Activated T-cell treated with anti-CD3 and anti-CD28 coated beads for 1 hour (primary cell): ENCODE measurements at regions not wholly inside any gene's neighbourhood (a gene's known extent, or its start where the extent isn't known, plus 50 kb on each side); places are given as distances from the start of the nearest gene placed in this dataset.

ENCODE experiments used
- DNase-seq: peaks from one replicate; pipeline ENCODE4 v3.0.0-alpha.2; 2020; ENCODE audit warnings: low read depth

GRCh38 chr9:89655990-89656657 lies 51.3 kb downstream of the GADD45G start:
- no peak for DNase-seq

- DNase-seq: no peak
These were observed 52.5 kb downstream of the GADD45G start for GRCh38 chr9:89657295-89657694.

- no peak for DNase-seq
These were observed 53.0 kb downstream of the GADD45G start for GRCh38 chr9:89657765-89658164.

GRCh38 chr9:89658401-89658800 lies 53.6 kb downstream of the GADD45G start:
- DNase-seq: no peak

- no peak for DNase-seq
These were observed 54.1 kb downstream of the GADD45G start for GRCh38 chr9:89658931-89659330.

- no peak for DNase-seq
These were observed 54.7 kb downstream of the GADD45G start for GRCh38 chr9:89659473-89659872.

GRCh38 chr9:89659891-89660685 lies 55.3 kb downstream of the GADD45G start:
- no peak for DNase-seq

GRCh38 chr9:89661391-89661949 lies 56.7 kb downstream of the GADD45G start:
- no peak for DNase-seq

GRCh38 chr9:89661956-89662717 lies 57.3 kb downstream of the GADD45G start:
- no peak for DNase-seq

- DNase-seq: no peak
These were observed 58.2 kb downstream of the GADD45G start for GRCh38 chr9:89662718-89663613.

GRCh38 chr9:89663614-89663970 lies 58.8 kb downstream of the GADD45G start:
- DNase-seq: no peak

GRCh38 chr9:89664010-89664409 lies 59.2 kb downstream of the GADD45G start:
- no peak for DNase-seq

GRCh38 chr9:89664896-89665329 lies 60.1 kb downstream of the GADD45G start:
- no peak for DNase-seq

- DNase-seq: no peak
These were observed 61.6 kb downstream of the GADD45G start for GRCh38 chr9:89666364-89666763.

GRCh38 chr9:89666950-89667349 lies 62.1 kb downstream of the GADD45G start:
- DNase-seq: no peak

GRCh38 chr9:89667726-89668125 lies 62.9 kb downstream of the GADD45G start:
- DNase-seq: no peak

GRCh38 chr9:89668216-89668865 lies 63.5 kb downstream of the GADD45G start:
- DNase-seq: no peak

GRCh38 chr9:89668866-89669246 lies 64.0 kb downstream of the GADD45G start:
- no peak for DNase-seq

GRCh38 chr9:89669361-89669842 lies 64.6 kb downstream of the GADD45G start:
- no peak for DNase-seq

- no peak for DNase-seq
These were observed 65.3 kb downstream of the GADD45G start for GRCh38 chr9:89670114-89670513.
